Endothelial cell of umbilical vein (primary cell): ENCODE measurements at regions not wholly inside any gene's neighbourhood (a gene's known extent, or its start where the extent isn't known, plus 50 kb on each side); places are given as distances from the start of the nearest gene placed in this dataset.

Source experiments
- BruUV-seq: library from RNA; stranded (reverse); fragments of 400-500 nt; replicated peaks from 2 replicates; lab custom pipeline; 2021; lab: Mats Ljungman, UMichigan
- CTCF ChIA-PET: fragments of 300-600, 350-600 bp; sonication (Branson Sonifier 250); formaldehyde crosslinking; loops from one replicate; lab custom pipeline; 2021; ENCODE audit warnings: antibody characterized with exemption, inconsistent platforms; lab: Charles Lee
- POLR2A ChIA-PET: fragments of 300-600, 350-600 bp; sonication (Branson Sonifier 250); formaldehyde crosslinking; loops from one replicate; lab custom pipeline; 2021; ENCODE audit warnings: antibody characterized with exemption, inconsistent platforms; lab: Charles Lee
- DNase-seq: peaks from one replicate; pipeline ENCODE4 v3.0.0-alpha.2; 2011; ENCODE audit warnings: low read depth, low spot score
- FAIRE-seq: peaks from 2 replicates; lab custom pipeline; 2011; peaks lifted over from hg19 to GRCh38; lab: Jason Lieb, UNC
- H2AFZ ChIP-seq: 2 replicates; pipeline ENCODE4 v1.6.0; 2012; ENCODE audit warnings: low read depth, low read length, control low read depth, inconsistent platforms
- H3K27ac ChIP-seq: 2 replicates; pipeline ENCODE4 v1.5.1; 2011; ENCODE audit warnings: low read depth, mild to moderate bottlenecking, control low read depth, low read length, moderate library complexity; ENCODE audit not compliant: insufficient read depth
- H3K27me3 ChIP-seq, 2 experiments: 2 replicates each; pipeline versions ENCODE4 v1.6.0 to v1.6.1; 2011; ENCODE audit warnings: low read length in 2 of 2, mixed read lengths in 1 of 2; ENCODE audit not compliant: control insufficient read depth in 2 of 2, insufficient read depth in 2 of 2
- H3K36me3 ChIP-seq, 2 experiments: 2 replicates in 1 of 2; 3 replicates in 1 of 2; pipeline ENCODE4 v1.5.1; 2011; ENCODE audit warnings: low read length in 2 of 2, mild to moderate bottlenecking in 1 of 2, moderate library complexity in 1 of 2; ENCODE audit not compliant: control insufficient read depth in 2 of 2, insufficient read depth in 2 of 2; ENCODE audit errors: extremely low read depth in 1 of 2
- H3K4me1 ChIP-seq: 3 replicates; pipeline ENCODE4 v1.5.1; 2011; ENCODE audit warnings: mild to moderate bottlenecking, low read length; ENCODE audit not compliant: control insufficient read depth, insufficient read depth; ENCODE audit errors: extremely low read depth
- H3K4me2 ChIP-seq: 2 replicates; pipeline ENCODE4 v1.6.1; 2011; ENCODE audit warnings: low read length, control low read depth, mixed read lengths; ENCODE audit not compliant: insufficient read depth
- H3K4me3 ChIP-seq, 3 experiments: fragments of 200-600 bp in 1 of 3; sonication (generic), shearing (Covaris generic) in 1 of 3; replicated peaks in 1 of 3; 2 replicates each; pipeline ENCODE4 v1.5.1; 2011 to 2016; ENCODE audit warnings: control low read depth in 3 of 3, low read length in 3 of 3, mild to moderate bottlenecking in 2 of 3, inconsistent platforms in 1 of 3, low read depth in 1 of 3, moderate library complexity in 1 of 3; ENCODE audit not compliant: insufficient read depth in 1 of 3
- H3K79me2 ChIP-seq: 2 replicates; pipeline ENCODE4 v1.6.0; 2012; ENCODE audit warnings: low read length, inconsistent platforms; ENCODE audit not compliant: control insufficient read depth, insufficient read depth
- H3K9ac ChIP-seq: replicated peaks from 2 replicates; pipeline ENCODE3; 2011; ENCODE audit warnings: low read length, control low read depth; ENCODE audit not compliant: insufficient read depth; ENCODE audit errors: extremely low read depth
- H3K9me1 ChIP-seq: replicated peaks from 3 replicates; pipeline ENCODE4 v1.6.0; 2011; ENCODE audit warnings: mild to moderate bottlenecking, low read length; ENCODE audit not compliant: control insufficient read depth, insufficient read depth; ENCODE audit errors: extremely low read depth
- H3K9me3 ChIP-seq: replicated peaks from 2 replicates; pipeline ENCODE4 v1.5.1; 2012; ENCODE audit warnings: low read length, inconsistent platforms; ENCODE audit not compliant: control insufficient read depth, insufficient read depth
- H4K20me1 ChIP-seq: replicated peaks from 2 replicates; pipeline ENCODE3; 2011; ENCODE audit warnings: mild to moderate bottlenecking, low read length; ENCODE audit not compliant: control insufficient read depth, insufficient read depth; ENCODE audit errors: extremely low read depth
- EZH2 ChIP-seq: IDR thresholded peaks from 2 replicates; pipeline ENCODE4 v1.6.1; 2012; ENCODE audit warnings: borderline replicate concordance, low read depth, mild to moderate bottlenecking, moderate library complexity, low read length, inconsistent platforms; ENCODE audit not compliant: severe bottlenecking
- FOS ChIP-seq: IDR thresholded peaks from 2 replicates; pipeline ENCODE4 v1.6.1; 2011; ENCODE audit warnings: mild to moderate bottlenecking, low read length, moderate library complexity, borderline replicate concordance; ENCODE audit not compliant: insufficient read depth
- GATA2 ChIP-seq: IDR thresholded peaks from 2 replicates; pipeline ENCODE4 v1.7.0; 2011; ENCODE audit warnings: low read depth, mild to moderate bottlenecking, moderate library complexity, mixed read lengths, low read length; ENCODE audit not compliant: insufficient read length, insufficient read depth
- JUN ChIP-seq: IDR thresholded peaks from 2 replicates; pipeline ENCODE4 v1.6.1; 2011; ENCODE audit warnings: borderline replicate concordance, low read depth; ENCODE audit not compliant: insufficient read length, insufficient read depth
- MYC ChIP-seq: IDR thresholded peaks from one replicate; pipeline ENCODE4 v1.6.1; 2011; ENCODE audit warnings: mild to moderate bottlenecking, low read depth, low read length
- POLR2A ChIP-seq: IDR thresholded peaks from 2 replicates; pipeline ENCODE4 v1.6.1; 2012; ENCODE audit warnings: low read depth, mild to moderate bottlenecking, control low read depth, low read length
- POLR2AphosphoS5 ChIP-seq: IDR thresholded peaks from 2 replicates; pipeline ENCODE4 v1.6.1; 2012; ENCODE audit warnings: low read depth, mild to moderate bottlenecking, control low read depth, low read length, moderate library complexity; ENCODE audit not compliant: insufficient read depth
- dilution Hi-C: fragments of 300-500 bp; cut with MboI; formaldehyde crosslinking; loops from one replicate; pipeline ENCODE4 v1.15.0; 2019; ENCODE audit warnings: low sequenced_read_pairs; ENCODE audit not compliant: extremely low pct_ligation_motif_present
- intact Hi-C: fragments of 100-400 bp; cut with micrococcal nuclease; formaldehyde crosslinking; loops from one replicate; pipeline ENCODE4 v1.10.0; 2022
- TF ChIP-seq, protein P1 (sequence below): IDR thresholded peaks from 2 replicates; pipeline ENCODE4 v1.6.1; 2011; ENCODE audit not compliant: insufficient read depth, insufficient read length
- TF ChIP-seq, protein P2 (sequence below), 2 donors: IDR thresholded peaks; 1 replicate in 1 of 2; 2 replicates in 1 of 2; pipeline ENCODE4 v1.5.1; 2011; ENCODE audit warnings: low read length in 2 of 2, mild to moderate bottlenecking in 2 of 2, moderate library complexity in 2 of 2, control low read depth in 1 of 2, inconsistent platforms in 1 of 2, low read depth in 1 of 2; ENCODE audit not compliant: insufficient read depth in 1 of 2; ENCODE audit errors: extremely low read depth in 1 of 2

DNA sequence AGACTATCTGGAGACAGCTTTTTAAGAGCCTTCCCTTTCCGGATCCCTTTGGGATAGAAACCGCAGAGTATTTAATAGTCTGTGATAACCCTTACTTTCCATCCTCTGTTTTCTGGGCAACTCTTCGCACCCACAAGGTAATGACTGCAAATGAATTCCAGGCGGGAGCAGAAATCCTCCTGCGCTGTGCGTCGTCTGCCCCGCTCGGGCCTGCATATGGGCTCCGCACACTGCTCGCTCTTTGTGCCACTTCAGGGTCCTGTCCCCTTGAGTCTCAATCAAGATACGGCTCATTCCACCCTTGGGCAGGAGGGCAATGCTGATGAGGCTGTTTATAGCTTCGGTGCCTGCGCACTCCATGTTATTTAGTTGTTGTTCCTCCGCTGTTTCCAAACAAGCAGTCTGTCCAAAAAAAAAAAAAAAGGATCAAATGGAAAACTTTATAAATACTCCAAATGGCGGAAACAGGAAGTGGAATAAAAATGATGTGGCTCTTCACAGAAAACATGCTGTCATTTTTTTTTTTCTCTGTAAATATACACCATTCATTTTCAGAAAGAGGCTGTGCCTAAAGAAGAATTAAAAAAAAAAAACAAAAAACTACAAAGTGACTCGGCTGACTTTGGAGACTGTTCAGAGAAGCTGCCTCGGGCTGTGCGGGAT lies 169.6 kb upstream of the GMDS start:
- no peak overlapping the region for H2AFZ ChIP-seq
- H3K79me2 ChIP-seq: no peaks in the 10 kb centered on the region
- no peaks in the 10 kb centered on the region for H3K9me3 ChIP-seq
- H3K4me3 ChIP-seq: no peak overlapping the region
- no peaks in the 10 kb centered on the region for H4K20me1 ChIP-seq
- no peak overlapping the region for H3K9ac ChIP-seq
- FAIRE-seq (no peak), DNase-seq (no peak)
- POLR2A ChIA-PET: no interaction called here
- H3K4me2 ChIP-seq: no peak overlapping the region
- no TSS peak for BruUV-seq
- H3K36me3 ChIP-seq: no peaks in the 10 kb centered on the region
- no peaks in the 10 kb centered on the region for H3K27me3 ChIP-seq
- TF ChIP-seq, protein P1, sequence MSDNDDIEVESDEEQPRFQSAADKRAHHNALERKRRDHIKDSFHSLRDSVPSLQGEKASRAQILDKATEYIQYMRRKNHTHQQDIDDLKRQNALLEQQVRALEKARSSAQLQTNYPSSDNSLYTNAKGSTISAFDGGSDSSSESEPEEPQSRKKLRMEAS: no peak
- TF ChIP-seq FOS (no peak), EZH2 (no peak), MYC (no peak), POLR2A (no peak), GATA2 (no peak), JUN (no peak), POLR2AphosphoS5 (no peak)
- TF ChIP-seq, protein P2, sequence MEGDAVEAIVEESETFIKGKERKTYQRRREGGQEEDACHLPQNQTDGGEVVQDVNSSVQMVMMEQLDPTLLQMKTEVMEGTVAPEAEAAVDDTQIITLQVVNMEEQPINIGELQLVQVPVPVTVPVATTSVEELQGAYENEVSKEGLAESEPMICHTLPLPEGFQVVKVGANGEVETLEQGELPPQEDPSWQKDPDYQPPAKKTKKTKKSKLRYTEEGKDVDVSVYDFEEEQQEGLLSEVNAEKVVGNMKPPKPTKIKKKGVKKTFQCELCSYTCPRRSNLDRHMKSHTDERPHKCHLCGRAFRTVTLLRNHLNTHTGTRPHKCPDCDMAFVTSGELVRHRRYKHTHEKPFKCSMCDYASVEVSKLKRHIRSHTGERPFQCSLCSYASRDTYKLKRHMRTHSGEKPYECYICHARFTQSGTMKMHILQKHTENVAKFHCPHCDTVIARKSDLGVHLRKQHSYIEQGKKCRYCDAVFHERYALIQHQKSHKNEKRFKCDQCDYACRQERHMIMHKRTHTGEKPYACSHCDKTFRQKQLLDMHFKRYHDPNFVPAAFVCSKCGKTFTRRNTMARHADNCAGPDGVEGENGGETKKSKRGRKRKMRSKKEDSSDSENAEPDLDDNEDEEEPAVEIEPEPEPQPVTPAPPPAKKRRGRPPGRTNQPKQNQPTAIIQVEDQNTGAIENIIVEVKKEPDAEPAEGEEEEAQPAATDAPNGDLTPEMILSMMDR (IDR thresholded peaks at IDR 0.05; ENCODE audit: extremely low read depth in 1 of 2, insufficient read depth in 1 of 2, low read depth in 1 of 2, low read length in 2 of 2): no peak
- CTCF ChIA-PET: interaction anchor here (1.6 kb wide), 1 partner anchor 12 kb away, joined by 4 read pairs; no protein-coding TSS in a partner anchor
- no peak overlapping the region for H3K27ac ChIP-seq
- dilution Hi-C loops: no loop called here
- H3K9me1 ChIP-seq: no peaks in the 10 kb centered on the region
- H3K4me1 ChIP-seq: peaks cover 9% of the 10 kb centered on the region
- intact Hi-C loops: no loop called here
